ENCODE measurements at regions not wholly inside any gene's neighbourhood (a gene's known extent, or its start where the extent isn't known, plus 50 kb on each side); places are given as distances from the start of the nearest gene placed in this dataset.

DNA sequence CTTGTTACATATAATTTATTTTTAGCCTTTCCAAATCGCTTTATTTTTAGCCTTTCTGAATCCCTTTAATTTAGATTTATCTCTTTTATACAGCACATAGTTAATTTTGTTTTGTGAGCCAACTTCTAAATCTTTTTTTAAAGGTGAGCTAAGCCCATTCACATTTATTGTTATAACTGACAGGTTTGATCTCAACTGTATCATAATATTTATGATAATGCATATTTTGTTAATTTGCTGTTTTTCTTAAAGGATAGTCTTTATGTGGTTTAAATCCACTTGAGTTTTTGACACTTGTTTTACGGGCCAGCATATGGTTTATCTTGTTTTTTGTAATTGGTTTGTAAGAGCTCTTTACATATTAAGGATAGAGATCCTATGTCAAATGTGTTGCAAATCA, 177.8 kb upstream of the SMIM23 start:
- Histone ChIP-seq H3K36me3 (no peaks in the 10 kb centered on the region), H3K9me3 (peaks cover 0 to 32% (median 0%) of the 10 kb centered on the region in 11 donors), H3K27ac (no peak overlapping the region), H3K4me3 (no peak overlapping the region), H3K27me3 (peaks cover 0 to 8% (median 0%) of the 10 kb centered on the region in 7 donors), H3K4me1 (no peaks in the 10 kb centered on the region)
- intact Hi-C loops (cut with DNase I) = no loop called here
- DNase-seq (no peak), ATAC-seq (no peak)
- TF ChIP-seq, protein P1, sequence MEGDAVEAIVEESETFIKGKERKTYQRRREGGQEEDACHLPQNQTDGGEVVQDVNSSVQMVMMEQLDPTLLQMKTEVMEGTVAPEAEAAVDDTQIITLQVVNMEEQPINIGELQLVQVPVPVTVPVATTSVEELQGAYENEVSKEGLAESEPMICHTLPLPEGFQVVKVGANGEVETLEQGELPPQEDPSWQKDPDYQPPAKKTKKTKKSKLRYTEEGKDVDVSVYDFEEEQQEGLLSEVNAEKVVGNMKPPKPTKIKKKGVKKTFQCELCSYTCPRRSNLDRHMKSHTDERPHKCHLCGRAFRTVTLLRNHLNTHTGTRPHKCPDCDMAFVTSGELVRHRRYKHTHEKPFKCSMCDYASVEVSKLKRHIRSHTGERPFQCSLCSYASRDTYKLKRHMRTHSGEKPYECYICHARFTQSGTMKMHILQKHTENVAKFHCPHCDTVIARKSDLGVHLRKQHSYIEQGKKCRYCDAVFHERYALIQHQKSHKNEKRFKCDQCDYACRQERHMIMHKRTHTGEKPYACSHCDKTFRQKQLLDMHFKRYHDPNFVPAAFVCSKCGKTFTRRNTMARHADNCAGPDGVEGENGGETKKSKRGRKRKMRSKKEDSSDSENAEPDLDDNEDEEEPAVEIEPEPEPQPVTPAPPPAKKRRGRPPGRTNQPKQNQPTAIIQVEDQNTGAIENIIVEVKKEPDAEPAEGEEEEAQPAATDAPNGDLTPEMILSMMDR (IDR thresholded peaks at IDR 0.05) = no peak
- 89 to 90% methylated on average over 2 of the region's 2 CpGs for WGBS, 2 donors

DNA sequence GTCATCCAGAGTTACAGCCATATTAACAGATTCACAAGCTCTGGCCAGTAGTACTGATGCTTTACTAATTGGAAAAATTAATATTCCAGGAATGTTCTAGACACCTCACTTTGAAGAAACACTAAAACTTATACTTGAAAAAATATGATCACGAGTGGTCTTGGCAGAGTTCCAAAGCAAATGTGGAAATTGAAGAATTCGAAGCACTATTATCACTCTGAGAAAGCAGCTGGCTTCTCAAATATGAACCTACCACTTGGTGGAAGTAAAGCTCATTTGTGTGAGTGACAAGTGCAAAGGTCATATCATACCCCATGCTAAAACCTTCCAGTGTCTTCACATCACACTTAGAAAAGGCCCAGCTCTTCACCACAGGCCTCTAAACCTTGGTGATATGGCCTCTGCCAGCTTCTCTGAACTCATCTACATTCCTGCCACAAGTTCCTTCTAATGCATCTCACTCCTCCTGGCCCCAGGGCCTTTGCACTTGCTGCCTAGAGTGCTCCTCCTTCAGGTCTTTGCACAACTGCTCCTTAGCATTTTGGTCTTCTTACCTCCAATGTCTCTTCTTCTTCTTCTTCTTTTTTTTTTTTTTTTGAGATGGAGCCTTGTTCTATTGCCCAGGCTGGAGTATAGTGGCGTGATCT, 175.7 kb upstream of the SMIM23 start:
- intact Hi-C loops (cut with DNase I) = loop anchor here in 1 of 10 donors (1.0 kb wide), 1 partner anchor 16 kb away; no protein-coding TSS in a partner anchor
- Histone ChIP-seq H3K4me1 (peaks cover 0 to under 1% (median 0%) of the 10 kb centered on the region in 9 donors), H3K4me3 (no peak overlapping the region), H3K27ac (no peak overlapping the region), H3K9me3 (peaks cover 0 to 29% (median 0%) of the 10 kb centered on the region in 11 donors), H3K36me3 (no peaks in the 10 kb centered on the region), H3K27me3 (peaks cover 0 to 10% (median 0%) of the 10 kb centered on the region in 7 donors)
- TF ChIP-seq, protein P1 (IDR thresholded peaks at IDR 0.05) = no peak
- ATAC-seq (no peak), DNase-seq (no peak)
- WGBS, 2 donors = 71 to 73% methylated on average over 3 of the region's 3 CpGs

DNA sequence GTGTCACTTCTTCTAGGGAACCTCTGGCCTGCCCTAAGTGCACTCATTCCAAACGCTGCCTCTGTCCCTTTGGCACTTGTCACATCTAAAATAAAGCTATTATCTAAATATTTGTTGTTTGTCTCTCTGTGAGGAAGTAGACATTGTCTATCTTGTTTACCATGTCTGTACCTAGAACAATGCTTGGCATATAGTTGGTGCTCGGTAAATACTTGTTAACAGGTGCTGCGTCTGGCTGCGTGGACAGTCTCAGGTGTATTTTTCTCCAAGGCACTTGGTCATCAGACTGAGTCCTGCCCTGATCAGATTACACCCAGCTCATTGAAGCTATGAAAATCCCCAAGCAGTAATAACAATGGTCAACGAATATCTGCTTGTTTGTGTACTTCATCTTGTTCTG, 174.9 kb upstream of the SMIM23 start:
- intact Hi-C loops (cut with DNase I) = loop anchor here in 1 of 10 donors (1.0 kb wide), 1 partner anchor 16 kb away; no protein-coding TSS in a partner anchor
- WGBS, 2 donors = 74 to 79% methylated on average over 5 of the region's 5 CpGs
- no peaks in the 10 kb centered on the region for H3K36me3 ChIP-seq
- DNase-seq (no peak), ATAC-seq (no peak)
- peaks cover 0 to 25% (median 0%) of the 10 kb centered on the region in 11 donors for H3K9me3 ChIP-seq
- no peak overlapping the region for H3K27ac ChIP-seq
- TF ChIP-seq, protein P1 (IDR thresholded peaks at IDR 0.05) = no peak
- H3K4me1 ChIP-seq = peaks cover 0 to 8% (median 0%) of the 10 kb centered on the region in 9 donors
- H3K4me3 ChIP-seq = no peak overlapping the region
- peaks cover 0 to 10% (median 0%) of the 10 kb centered on the region in 7 donors for H3K27me3 ChIP-seq

DNA sequence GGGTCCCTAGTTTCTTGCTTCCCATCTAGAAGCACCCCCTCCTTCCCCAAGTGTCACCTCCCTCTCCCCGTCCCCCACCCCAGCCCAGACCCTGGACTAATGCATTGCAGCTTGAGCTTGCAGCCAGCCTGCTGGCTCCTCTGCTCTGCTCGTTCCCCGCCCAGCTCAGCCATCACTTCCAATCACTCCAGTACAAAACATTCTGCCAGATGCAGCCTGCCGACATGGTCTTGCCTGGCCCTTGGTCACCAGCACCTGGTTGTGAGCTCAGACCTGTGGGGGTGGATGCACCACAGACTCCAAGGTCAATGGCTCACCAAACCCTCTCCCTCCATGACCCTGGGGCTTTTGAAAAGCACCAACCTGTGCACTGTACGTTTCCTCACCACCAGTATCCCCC, 172.9 kb upstream of the SMIM23 start:
- DNase-seq = no peak
- H3K27me3 ChIP-seq = peaks cover 0 to 21% (median 0%) of the 10 kb centered on the region in 7 donors

More for the DNA sequence above, 172.9 kb upstream of the SMIM23 start:
- 82 to 88% methylated on average over 5 of the region's 5 CpGs for WGBS, 2 donors
- Histone ChIP-seq H3K4me3 (no peak overlapping the region), H3K9me3 (peaks cover 0 to 7% (median 0%) of the 10 kb centered on the region in 11 donors), H3K36me3 (no peaks in the 10 kb centered on the region), H3K27ac (no peak overlapping the region), H3K4me1 (peaks cover 0 to 14% (median 0%) of the 10 kb centered on the region in 9 donors)
- intact Hi-C loops (cut with DNase I) = no loop called here
- TF ChIP-seq, protein P1 (IDR thresholded peaks at IDR 0.05) = no peak
- no peak for ATAC-seq
